ENCODE measurements at regions not wholly inside any gene's neighbourhood (a gene's known extent, or its start where the extent isn't known, plus 50 kb on each side); places are given as distances from the start of the nearest gene placed in this dataset.

- DNase-seq (ENCODE audit: low read depth), result no peak
Observed at GRCh38 chr17:65477600-65477999, 83.8 kb downstream of the AXIN2 start.

GRCh38 chr17:65474660-65475059 is 86.8 kb downstream of the AXIN2 start:
- DNase-seq (ENCODE audit: low read depth), result no peak

GRCh38 chr17:65473985-65474384 is 87.5 kb downstream of the AXIN2 start:
- no peak for DNase-seq (ENCODE audit: low read depth)

- DNase-seq (ENCODE audit: low read depth), result no peak
Observed at GRCh38 chr17:65473363-65473762, 88.1 kb downstream of the AXIN2 start.

- no peak for DNase-seq (ENCODE audit: low read depth)
Observed at GRCh38 chr17:65472666-65473309, 88.7 kb downstream of the AXIN2 start.

- DNase-seq (ENCODE audit: low read depth), result no peak
Observed at GRCh38 chr17:65470783-65471182, 90.7 kb downstream of the AXIN2 start.

- DNase-seq (ENCODE audit: low read depth), result no peak
Observed at GRCh38 chr17:65468321-65468720, 93.1 kb downstream of the AXIN2 start.

- DNase-seq (ENCODE audit: low read depth), result no peak
Observed at GRCh38 chr17:65467156-65467555, 94.3 kb downstream of the AXIN2 start.

GRCh38 chr17:65466547-65466946 is 94.9 kb downstream of the AXIN2 start:
- no peak for DNase-seq (ENCODE audit: low read depth)

GRCh38 chr17:65463242-65463641 is 98.2 kb downstream of the AXIN2 start:
- DNase-seq (ENCODE audit: low read depth), result no peak

GRCh38 chr17:65459677-65460347 is 101.6 kb downstream of the AXIN2 start:
- DNase-seq (ENCODE audit: low read depth), result no peak

- DNase-seq (ENCODE audit: low read depth), result no peak
Observed at GRCh38 chr17:65457635-65458257, 103.7 kb downstream of the AXIN2 start.

GRCh38 chr17:65457183-65457582 is 104.3 kb downstream of the AXIN2 start:
- no peak for DNase-seq (ENCODE audit: low read depth)

GRCh38 chr17:65456368-65457151 is 104.9 kb downstream of the AXIN2 start:
- no peak for DNase-seq (ENCODE audit: low read depth)

GRCh38 chr17:65455972-65456343 is 105.5 kb downstream of the AXIN2 start:
- DNase-seq (ENCODE audit: low read depth), result no peak

- DNase-seq (ENCODE audit: low read depth), result no peak
Observed at GRCh38 chr17:65455154-65455971, 106.1 kb downstream of the AXIN2 start.

GRCh38 chr17:65453204-65453931 is 108.1 kb downstream of the AXIN2 start:
- DNase-seq (ENCODE audit: low read depth), result no peak

GRCh38 chr17:65449495-65449894 is 112.0 kb downstream of the AXIN2 start:
- DNase-seq (ENCODE audit: low read depth), result no peak

- no peak for DNase-seq (ENCODE audit: low read depth)
Observed at GRCh38 chr17:65447823-65448222, 113.6 kb downstream of the AXIN2 start.

GRCh38 chr17:65446838-65447526 is 114.5 kb downstream of the AXIN2 start:
- DNase-seq (ENCODE audit: low read depth), result no peak

GRCh38 chr17:65446043-65446442 is 115.4 kb downstream of the AXIN2 start:
- DNase-seq (ENCODE audit: low read depth), result no peak

All from stimulated activated CD8-positive, alpha-beta memory T cell treated with anti-CD3 and anti-CD28 coated beads, Interleukin-15, amount 100 ng/mL, for 1 hour (primary cell).